OCI-LY3 (cell line): ENCODE measurements at regions not wholly inside any gene's neighbourhood (a gene's known extent, or its start where the extent isn't known, plus 50 kb on each side); places are given as distances from the start of the nearest gene placed in this dataset.

Source experiments
- CTCF ChIP-seq: fragments of 200-600, 300-600 bp; sonication (generic); IDR thresholded peaks from 2 replicates; pipeline ENCODE4 v1.5.1; 2014; ENCODE audit warnings: antibody characterized with exemption, low read length, low read depth
- EZH2phosphoT487 ChIP-seq: fragments of 200-600 bp; shearing (Covaris generic); IDR thresholded peaks from 2 replicates; pipeline ENCODE4 v1.6.1; 2018; ENCODE audit warnings: antibody characterized with exemption, mixed run types, low read depth

GRCh38 chr14:98984027-98984718, 287.8 kb downstream of the BCL11B start:
- TF ChIP-seq EZH2phosphoT487, result no peak
- TF ChIP-seq CTCF, result no peak
